Ascending aorta (tissue), 2 donors: ENCODE measurements at regions not wholly inside any gene's neighbourhood (a gene's known extent, or its start where the extent isn't known, plus 50 kb on each side); places are given as distances from the start of the nearest gene placed in this dataset.

ENCODE experiments used
- DNase-seq, 2 donors: peaks; one replicate each; pipeline ENCODE4 v3.0.0-alpha.2; 2019; ENCODE audit warnings: low spot score in 2 of 2
- H3K27ac ChIP-seq, 2 donors: fragments of 200-600 bp; sonication (generic); one replicate each; pipeline ENCODE4 v1.5.1; 2016 to 2017; ENCODE audit warnings: mild to moderate bottlenecking in 1 of 2
- H3K27me3 ChIP-seq: fragments of 200-600 bp; sonication (generic); one replicate; pipeline ENCODE4 v1.5.1; 2017
- H3K36me3 ChIP-seq, 2 donors: fragments of 200-600 bp; sonication (generic); one replicate each; pipeline ENCODE4 v1.5.1; 2016
- H3K4me1 ChIP-seq, 2 donors: fragments of 200-600 bp; sonication (generic); one replicate each; pipeline ENCODE4 v1.5.1; 2016 to 2017; ENCODE audit warnings: mild to moderate bottlenecking in 1 of 2
- H3K4me3 ChIP-seq, 2 donors: fragments of 200-600 bp; sonication (generic); one replicate each; pipeline ENCODE4 v1.5.1; 2016 to 2017; ENCODE audit warnings: mild to moderate bottlenecking in 1 of 2
- H3K9me3 ChIP-seq, 2 donors: fragments of 200-600 bp; sonication (generic); one replicate each; pipeline ENCODE4 v1.5.1; 2016
- CTCF ChIP-seq, 3 experiments: fragments of 200-600 bp in 2 of 3; fragments of 450-650 bp in 1 of 3; sonication (generic) in 2 of 3; IDR thresholded peaks; one replicate each; pipeline ENCODE4 v1.5.1; 2016 to 2019; ENCODE audit warnings: antibody characterized with exemption in 3 of 3, mild to moderate bottlenecking in 1 of 3, moderate library complexity in 1 of 3
- intact Hi-C: fragments of 100-400 bp; cut with DNase I; formaldehyde crosslinking; loops from one replicate; pipeline ENCODE4 v1.15.1; 2023

GRCh38 chr10:128993443-128993842 is 473.6 kb upstream of the MGMT start:
- DNase-seq = no peak
- Histone ChIP-seq H3K36me3 (no peaks in the 10 kb centered on the region), H3K9me3 (no peaks in the 10 kb centered on the region), H3K27ac (no peak overlapping the region), H3K27me3 (no peaks in the 10 kb centered on the region), H3K4me3 (no peak overlapping the region), H3K4me1 (no peaks in the 10 kb centered on the region)
- intact Hi-C loops = no loop called here
- TF ChIP-seq CTCF (IDR thresholded peaks at IDR 0.05) = no peak

GRCh38 chr10:128993911-128994538 is 473.0 kb upstream of the MGMT start:
- DNase-seq = no peak
- TF ChIP-seq CTCF (IDR thresholded peaks at IDR 0.05) = no peak
- Histone ChIP-seq H3K27me3 (no peaks in the 10 kb centered on the region), H3K4me3 (no peak overlapping the region), H3K4me1 (no peaks in the 10 kb centered on the region), H3K9me3 (no peaks in the 10 kb centered on the region), H3K27ac (no peak overlapping the region), H3K36me3 (no peaks in the 10 kb centered on the region)
- intact Hi-C loops = no loop called here

GRCh38 chr10:128994598-128995143 is 472.4 kb upstream of the MGMT start:
- Histone ChIP-seq H3K4me3 (no peak overlapping the region), H3K4me1 (no peaks in the 10 kb centered on the region), H3K9me3 (no peaks in the 10 kb centered on the region), H3K27ac (no peak overlapping the region), H3K36me3 (no peaks in the 10 kb centered on the region), H3K27me3 (no peaks in the 10 kb centered on the region)
- no peak for TF ChIP-seq CTCF (IDR thresholded peaks at IDR 0.05)
- intact Hi-C loops = no loop called here
- DNase-seq = no peak

- no peaks in the 10 kb centered on the region for H3K36me3 ChIP-seq
- H3K9me3 ChIP-seq = no peaks in the 10 kb centered on the region
- intact Hi-C loops = no loop called here
- H3K4me3 ChIP-seq = no peak overlapping the region
- no peak for DNase-seq
- no peaks in the 10 kb centered on the region for H3K27me3 ChIP-seq
- H3K4me1 ChIP-seq = no peaks in the 10 kb centered on the region
- no peak for TF ChIP-seq CTCF (IDR thresholded peaks at IDR 0.05)
- H3K27ac ChIP-seq = no peak overlapping the region
Observed at GRCh38 chr10:128995676-128996075, 471.4 kb upstream of the MGMT start.

- H3K36me3 ChIP-seq = no peaks in the 10 kb centered on the region
- H3K4me1 ChIP-seq = no peaks in the 10 kb centered on the region
- intact Hi-C loops = no loop called here
- no peak for DNase-seq
- TF ChIP-seq CTCF (IDR thresholded peaks at IDR 0.05) = no peak
- H3K27ac ChIP-seq = no peak overlapping the region
- no peak overlapping the region for H3K4me3 ChIP-seq
- no peaks in the 10 kb centered on the region for H3K27me3 ChIP-seq
- no peaks in the 10 kb centered on the region for H3K9me3 ChIP-seq
Observed at GRCh38 chr10:128996092-128996491, 470.9 kb upstream of the MGMT start.
